NB4 (cell line): ENCODE measurements at regions not wholly inside any gene's neighbourhood (a gene's known extent, or its start where the extent isn't known, plus 50 kb on each side); places are given as distances from the start of the nearest gene placed in this dataset.

Experiments used
- POLR2A ChIP-seq: IDR thresholded peaks from 2 replicates; pipeline ENCODE4 v1.6.1; 2011; ENCODE audit warnings: mild to moderate bottlenecking; ENCODE audit not compliant: insufficient read length; ENCODE audit errors: extremely low read depth
- TF ChIP-seq, protein P1 (sequence below): IDR thresholded peaks from one replicate; pipeline ENCODE4 v1.5.1; 2012; ENCODE audit warnings: low read depth, low read length
- TF ChIP-seq, protein P2 (sequence below): IDR thresholded peaks from 2 replicates; pipeline ENCODE4 v1.6.1; 2011; ENCODE audit warnings: low read depth, low read length

DNA sequence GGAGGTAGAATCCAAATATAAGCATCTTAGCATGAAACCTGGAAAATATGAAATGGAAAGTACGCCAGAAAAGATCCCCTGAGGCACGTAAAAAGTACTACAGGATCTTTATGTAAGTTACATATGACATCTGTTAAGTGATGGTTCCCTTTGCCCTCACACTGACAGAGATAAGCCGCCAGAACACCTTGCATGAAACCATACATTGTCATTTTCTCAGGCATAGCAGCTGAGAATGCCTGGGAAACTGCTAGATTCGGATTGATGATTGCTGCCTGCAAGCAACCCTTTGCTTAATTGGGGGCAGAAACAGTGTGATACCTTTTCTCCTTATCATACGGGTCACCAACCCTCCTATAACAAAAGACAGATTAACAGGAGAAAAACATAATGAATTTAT is 826.6 kb upstream of the LRRN3 start:
- TF ChIP-seq POLR2A, result no peak
- TF ChIP-seq, protein P1, sequence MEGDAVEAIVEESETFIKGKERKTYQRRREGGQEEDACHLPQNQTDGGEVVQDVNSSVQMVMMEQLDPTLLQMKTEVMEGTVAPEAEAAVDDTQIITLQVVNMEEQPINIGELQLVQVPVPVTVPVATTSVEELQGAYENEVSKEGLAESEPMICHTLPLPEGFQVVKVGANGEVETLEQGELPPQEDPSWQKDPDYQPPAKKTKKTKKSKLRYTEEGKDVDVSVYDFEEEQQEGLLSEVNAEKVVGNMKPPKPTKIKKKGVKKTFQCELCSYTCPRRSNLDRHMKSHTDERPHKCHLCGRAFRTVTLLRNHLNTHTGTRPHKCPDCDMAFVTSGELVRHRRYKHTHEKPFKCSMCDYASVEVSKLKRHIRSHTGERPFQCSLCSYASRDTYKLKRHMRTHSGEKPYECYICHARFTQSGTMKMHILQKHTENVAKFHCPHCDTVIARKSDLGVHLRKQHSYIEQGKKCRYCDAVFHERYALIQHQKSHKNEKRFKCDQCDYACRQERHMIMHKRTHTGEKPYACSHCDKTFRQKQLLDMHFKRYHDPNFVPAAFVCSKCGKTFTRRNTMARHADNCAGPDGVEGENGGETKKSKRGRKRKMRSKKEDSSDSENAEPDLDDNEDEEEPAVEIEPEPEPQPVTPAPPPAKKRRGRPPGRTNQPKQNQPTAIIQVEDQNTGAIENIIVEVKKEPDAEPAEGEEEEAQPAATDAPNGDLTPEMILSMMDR, result no peak
- TF ChIP-seq, protein P2, sequence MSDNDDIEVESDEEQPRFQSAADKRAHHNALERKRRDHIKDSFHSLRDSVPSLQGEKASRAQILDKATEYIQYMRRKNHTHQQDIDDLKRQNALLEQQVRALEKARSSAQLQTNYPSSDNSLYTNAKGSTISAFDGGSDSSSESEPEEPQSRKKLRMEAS, result no peak
